Activated CD4-positive, alpha-beta T cell treated with anti-CD3 and anti-CD28 coated beads, Interleukin-2, amount 50 U/mL, for 16 hours (primary cell): ENCODE measurements at regions not wholly inside any gene's neighbourhood (a gene's known extent, or its start where the extent isn't known, plus 50 kb on each side); places are given as distances from the start of the nearest gene placed in this dataset.
"Not testable (repeated sequence)": the region's sequence is repeated elsewhere in the genome, so short reads cannot be mapped to it uniquely, and the experiment has no call there.

Experiments used
- DNase-seq: peaks from one replicate; pipeline ENCODE4 v3.0.0-alpha.2; 2020

GRCh38 chr4:122973465-122973864, 51.1 kb upstream of the NUDT6 start:
- no peak for DNase-seq

GRCh38 chr4:122976111-122976510, 53.7 kb upstream of the NUDT6 start:
- DNase-seq = no peak

- no peak for DNase-seq
Measured at GRCh38 chr4:122977103-122977502, 54.7 kb upstream of the NUDT6 start.

GRCh38 chr4:122978109-122978508, 55.7 kb upstream of the NUDT6 start:
- DNase-seq = no peak

GRCh38 chr4:122978789-122979188, 56.4 kb upstream of the NUDT6 start:
- no peak for DNase-seq

GRCh38 chr4:122980860-122981259, 58.5 kb upstream of the NUDT6 start:
- DNase-seq = no peak

DNA sequence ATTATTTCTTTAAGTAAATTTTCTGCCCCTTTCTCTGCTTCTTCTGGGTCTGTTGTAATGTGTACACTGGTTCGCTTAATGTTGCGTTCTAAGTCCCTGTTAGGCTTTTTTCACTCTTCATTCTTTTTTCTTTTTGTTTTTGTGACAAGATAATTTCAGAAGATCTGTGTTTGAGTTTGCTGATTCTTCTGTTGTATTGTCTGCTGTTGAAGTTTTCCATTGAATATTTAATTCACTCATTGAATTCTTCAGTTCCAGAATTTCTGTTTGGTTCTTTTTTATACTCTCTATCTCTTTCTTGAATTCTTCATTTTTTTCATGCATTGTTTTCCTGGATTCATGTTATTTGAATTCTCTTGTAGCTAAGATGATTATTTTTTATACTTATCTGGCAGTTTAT, 66.3 kb upstream of the NUDT6 start:
- no peak for DNase-seq

DNA sequence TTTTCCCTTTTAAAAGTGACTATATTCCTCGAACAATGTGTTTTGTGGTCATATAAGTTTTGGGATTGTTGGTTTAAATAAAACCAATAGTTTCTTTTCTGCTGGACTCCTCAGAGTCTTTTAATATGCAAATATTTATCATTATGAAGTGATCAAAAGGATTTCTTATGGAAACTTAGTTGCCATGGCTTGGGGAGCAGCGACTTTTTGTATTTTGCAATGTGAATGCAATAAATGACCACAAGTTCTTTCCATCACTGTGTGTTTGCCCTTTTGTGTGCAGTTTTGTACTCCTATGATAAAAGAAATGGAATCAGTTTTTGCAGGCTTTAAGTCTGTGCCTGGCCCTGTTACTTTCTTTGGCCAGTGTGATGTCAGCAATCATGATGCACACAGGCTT, 68.5 kb upstream of the NUDT6 start:
- DNase-seq = no peak

DNA sequence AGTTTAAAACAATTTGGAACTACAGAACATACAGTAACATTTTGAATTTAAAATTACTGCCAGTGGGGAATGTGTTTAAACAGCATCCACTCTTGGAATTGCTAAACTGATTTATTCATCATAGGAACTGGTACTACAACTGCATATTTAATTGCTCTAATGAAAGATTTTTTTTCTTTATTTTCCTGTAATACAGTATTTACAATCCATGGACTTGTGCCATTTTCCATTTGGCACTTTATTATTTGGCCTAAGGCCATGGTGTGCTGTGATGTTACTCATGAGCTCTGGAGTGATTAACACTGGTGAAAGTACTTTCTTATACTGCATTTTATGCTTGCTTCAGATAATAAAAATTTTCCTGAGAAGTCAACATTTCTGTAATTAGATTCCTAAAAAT, 69.7 kb upstream of the NUDT6 start:
- DNase-seq = no peak

GRCh38 chr4:122992641-122993040, 70.2 kb upstream of the NUDT6 start:
- DNase-seq = no peak

DNA sequence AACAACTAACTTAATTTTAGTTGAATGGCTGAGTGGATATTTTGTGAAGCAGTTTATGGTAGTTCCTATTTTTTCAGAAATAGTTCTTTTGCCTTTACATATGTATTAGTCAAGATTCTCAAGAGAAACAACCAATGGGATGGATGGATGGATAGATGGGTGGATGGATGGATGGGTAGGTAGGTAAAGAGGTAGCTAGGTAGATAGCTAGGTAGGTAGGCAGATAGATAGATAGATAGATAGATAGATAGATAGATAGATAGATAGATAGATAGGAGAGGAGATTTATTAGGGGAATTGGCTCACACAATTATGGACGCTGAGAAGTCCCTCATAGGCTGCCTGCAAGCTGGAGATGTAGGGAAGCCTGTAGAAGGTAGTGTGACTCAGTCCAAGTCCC, 74.0 kb upstream of the NUDT6 start:
- DNase-seq = no peak

GRCh38 chr4:122997463-122998101, 75.2 kb upstream of the NUDT6 start:
- DNase-seq = peak; percentile 58

- not testable (repeated sequence) for DNase-seq
Measured at GRCh38 chr4:123004079-123004478, 81.7 kb upstream of the NUDT6 start.

- DNase-seq = not testable (repeated sequence)
Measured at GRCh38 chr4:123005126-123005525, 82.7 kb upstream of the NUDT6 start.

- DNase-seq = no peak
Measured at GRCh38 chr4:123007679-123008078, 85.3 kb upstream of the NUDT6 start.

DNA sequence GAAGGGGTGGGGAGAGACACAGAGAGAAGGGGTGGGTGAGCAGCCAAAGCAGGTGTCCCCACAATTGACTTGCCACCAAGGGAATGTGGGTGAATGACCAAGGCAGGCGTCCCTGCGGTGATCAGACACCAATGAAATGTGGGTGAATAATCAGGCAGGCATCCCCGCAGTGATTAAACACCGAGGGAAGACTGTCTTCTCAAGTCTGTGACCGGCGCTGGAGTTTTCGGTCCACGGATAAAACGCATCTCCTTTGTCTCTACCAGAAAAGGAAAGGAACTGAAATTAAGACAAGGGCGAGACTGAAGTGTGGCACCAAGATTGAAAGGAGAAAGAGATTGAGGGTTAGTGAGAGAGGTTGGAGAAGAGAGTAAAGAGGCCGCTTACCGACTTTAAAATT, 90.0 kb upstream of the NUDT6 start:
- DNase-seq = not testable (repeated sequence)

DNA sequence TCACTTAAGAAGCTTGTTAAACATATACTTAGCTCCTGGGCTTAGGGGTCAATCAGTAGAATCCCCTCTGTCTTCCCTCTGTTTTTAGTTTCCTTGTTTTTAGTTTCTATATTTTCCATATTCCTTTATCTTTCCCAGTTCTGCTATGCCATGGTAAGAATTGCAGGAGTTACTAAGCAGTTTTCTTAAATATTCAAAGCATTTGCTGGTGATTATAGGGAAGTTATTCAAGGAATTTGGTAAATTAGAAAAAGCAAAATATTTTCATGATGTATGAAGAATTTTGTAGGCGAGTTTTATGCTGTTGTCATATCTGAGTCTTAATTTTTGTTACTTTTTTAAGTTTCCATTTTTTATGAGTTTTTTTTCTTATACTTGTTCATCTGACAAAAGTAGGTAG, 91.6 kb upstream of the NUDT6 start:
- DNase-seq = no peak

GRCh38 chr4:123017078-123017477, 94.7 kb upstream of the NUDT6 start:
- DNase-seq = no peak

DNA sequence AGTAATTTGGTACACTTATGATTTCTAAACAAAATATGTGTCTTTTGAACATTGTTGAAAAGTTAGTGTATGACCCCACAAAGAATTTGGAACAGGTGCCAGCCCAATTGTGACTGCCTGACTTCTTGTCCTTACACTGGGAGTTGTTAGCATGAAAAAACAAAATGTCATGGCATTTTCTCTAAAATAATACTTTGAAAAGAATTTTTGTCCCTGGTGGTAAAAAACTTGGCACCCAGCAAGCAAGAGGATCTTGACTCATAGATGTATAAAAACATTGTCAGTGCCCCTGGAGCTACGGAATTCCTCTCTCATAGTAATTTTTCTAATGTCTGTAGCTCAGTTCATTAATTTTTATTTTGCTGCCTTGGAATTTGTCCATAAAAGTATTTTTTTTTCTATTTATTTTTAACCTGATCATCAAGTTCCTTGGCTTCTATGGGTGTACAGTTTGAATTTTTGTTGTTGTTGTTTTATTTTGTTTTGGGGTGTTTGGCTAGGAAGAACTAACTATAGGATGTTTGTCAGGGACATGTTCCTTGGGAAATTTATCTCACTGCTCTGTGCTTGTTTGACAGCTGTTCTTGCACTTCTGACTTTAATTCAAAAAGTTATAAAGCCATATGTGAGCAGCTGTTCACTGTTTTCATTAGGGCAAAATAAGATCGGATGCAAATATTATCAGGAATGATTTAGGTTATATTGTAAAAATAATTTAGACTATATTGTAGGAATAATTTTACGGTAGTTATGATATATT, 95.4 kb upstream of the NUDT6 start:
- DNase-seq = no peak

- no peak for DNase-seq
Measured at GRCh38 chr4:123018396-123018775, 96.0 kb upstream of the NUDT6 start.

GRCh38 chr4:123020285-123020684, 97.9 kb upstream of the NUDT6 start:
- no peak for DNase-seq

DNA sequence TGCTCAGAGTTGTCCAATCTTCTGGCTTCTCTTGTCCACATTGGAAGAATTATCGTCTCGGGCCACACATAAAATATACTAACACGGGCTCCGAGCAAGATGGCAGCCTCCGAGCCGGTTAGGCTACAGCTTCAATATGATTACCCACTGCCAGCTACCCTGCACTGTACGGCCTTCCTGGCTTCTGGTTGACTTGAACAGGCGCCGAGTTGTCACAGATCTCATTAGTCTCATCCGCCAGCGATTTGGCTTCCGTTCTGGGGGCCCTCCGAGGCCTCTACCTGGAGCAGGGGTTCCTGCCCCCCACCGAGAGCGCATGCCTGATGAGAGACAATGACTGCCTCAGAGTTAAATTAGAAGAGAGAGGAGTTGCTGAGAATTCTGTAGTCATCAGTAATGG, 101.2 kb upstream of the NUDT6 start:
- no peak for DNase-seq

GRCh38 chr4:123024710-123025109, 102.3 kb upstream of the NUDT6 start:
- DNase-seq = no peak

- no peak for DNase-seq
Measured at GRCh38 chr4:123025398-123025797, 103.0 kb upstream of the NUDT6 start.

DNA sequence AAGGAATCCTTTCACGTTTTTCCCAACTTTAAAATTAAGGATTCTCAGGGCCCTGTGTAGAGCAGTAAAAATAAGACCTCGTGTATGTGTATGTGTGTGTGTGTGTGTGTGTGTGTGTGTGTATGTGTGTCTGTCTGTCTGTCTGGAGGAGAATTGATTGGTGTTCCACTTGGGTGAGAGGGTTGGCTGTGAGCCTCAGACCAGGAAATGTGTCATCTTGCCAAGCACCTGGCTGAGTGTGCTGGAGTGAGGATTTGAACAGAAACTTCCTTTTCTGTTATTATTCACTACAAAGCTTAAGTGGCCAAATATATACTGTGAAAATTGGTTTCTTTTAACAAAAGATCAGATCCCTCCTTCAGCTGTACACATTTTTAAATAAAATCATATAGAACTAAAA, 103.6 kb upstream of the NUDT6 start:
- DNase-seq = peak; percentile 32
